IMR-90 (cell line): ENCODE measurements at regions not wholly inside any gene's neighbourhood (a gene's known extent, or its start where the extent isn't known, plus 50 kb on each side); places are given as distances from the start of the nearest gene placed in this dataset.

Source experiments
- ATAC-seq: fragments of 200-7000 bp; cut with Tn5 transposase; 2 replicates; pipeline ENCODE4 v1.9.1; 2020; ENCODE audit warnings: low read depth, mild to moderate bottlenecking, moderate library complexity
- BruUV-seq: library from RNA; stranded (reverse); fragments of 400-500 nt; replicated peaks from 2 replicates; lab custom pipeline; 2021; lab: Mats Ljungman, UMichigan
- CTCF ChIA-PET: fragments of 300-600 bp; formaldehyde crosslinking; extraction: SDS; loops from one replicate; lab custom pipeline; 2021; ENCODE audit warnings: antibody characterized with exemption; lab: Yijun Ruan, JAX
- POLR2A ChIA-PET: fragments of 300-600 bp; sonication (Branson Sonifier 250); formaldehyde crosslinking; loops from one replicate; lab custom pipeline; 2022; ENCODE audit warnings: antibody characterized with exemption; ENCODE audit not compliant: unreplicated experiment; lab: Charles Lee
- DNase-seq: peaks from one replicate; pipeline ENCODE4 v3.0.0; 2013
- H2AFZ ChIP-seq: replicated peaks from 2 replicates; pipeline ENCODE3; 2013; ENCODE audit warnings: low read length, mild to moderate bottlenecking; ENCODE audit not compliant: poor library complexity
- H2AK5ac ChIP-seq: 2 replicates; pipeline ENCODE4 v1.6.1; 2013; ENCODE audit warnings: low read depth, low read length, inconsistent platforms
- H2AK9ac ChIP-seq: replicated peaks from 2 replicates; pipeline ENCODE3; 2013; ENCODE audit warnings: mild to moderate bottlenecking, low read depth, low read length, moderate library complexity; ENCODE audit not compliant: poor library complexity
- H2BK120ac ChIP-seq: 2 replicates; pipeline ENCODE4 v1.6.1; 2013; ENCODE audit warnings: low read depth, low read length, inconsistent platforms
- H2BK15ac ChIP-seq: 3 replicates; pipeline ENCODE4 v1.6.1; 2013; ENCODE audit warnings: low read depth, low read length, inconsistent platforms
- H2BK20ac ChIP-seq: 2 replicates; pipeline ENCODE4 v1.6.1; 2013; ENCODE audit warnings: low read depth, mild to moderate bottlenecking, inconsistent platforms, low read length, moderate library complexity
- H2BK5ac ChIP-seq: 2 replicates; pipeline ENCODE4 v1.6.1; 2013; ENCODE audit warnings: mild to moderate bottlenecking, low read depth, low read length, inconsistent platforms; ENCODE audit not compliant: poor library complexity, severe bottlenecking
- H3K14ac ChIP-seq: replicated peaks from 2 replicates; pipeline ENCODE4 v1.6.1; 2013; ENCODE audit warnings: low read depth, low read length, inconsistent platforms
- H3K18ac ChIP-seq: 2 replicates; pipeline ENCODE4 v1.6.1; 2013; ENCODE audit warnings: low read depth, low read length, control low read depth
- H3K23ac ChIP-seq: 2 replicates; pipeline ENCODE4 v1.6.1; 2013; ENCODE audit warnings: low read depth, low read length, inconsistent platforms
- H3K27ac ChIP-seq: 2 replicates; pipeline ENCODE4 v1.5.1; 2013; ENCODE audit warnings: mild to moderate bottlenecking, control low read depth, low read length; ENCODE audit not compliant: insufficient read depth
- H3K27me3 ChIP-seq: 2 replicates; pipeline ENCODE4 v1.6.1; 2013; ENCODE audit warnings: low read length; ENCODE audit not compliant: control insufficient read depth, insufficient read depth
- H3K36me3 ChIP-seq: 2 replicates; pipeline ENCODE4 v1.6.1; 2013; ENCODE audit warnings: low read length, mixed read lengths; ENCODE audit not compliant: control insufficient read depth, insufficient read depth
- H3K4ac ChIP-seq: 2 replicates; pipeline ENCODE4 v1.6.1; 2013; ENCODE audit warnings: low read depth, low read length, inconsistent platforms
- H3K4me1 ChIP-seq: 2 replicates; pipeline ENCODE4 v1.6.1; 2013; ENCODE audit warnings: low read length, mixed read lengths; ENCODE audit not compliant: control insufficient read depth, insufficient read depth
- H3K4me2 ChIP-seq: 2 replicates; pipeline ENCODE4 v1.6.1; 2013; ENCODE audit warnings: low read depth, mild to moderate bottlenecking, control low read depth, low read length, moderate library complexity
- H3K4me3 ChIP-seq: 2 replicates; pipeline ENCODE4 v1.5.1; 2013; ENCODE audit warnings: low read depth, mild to moderate bottlenecking, control low read depth, low read length, moderate library complexity; ENCODE audit not compliant: insufficient read depth
- H3K56ac ChIP-seq: 2 replicates; pipeline ENCODE4 v1.6.1; 2013; ENCODE audit warnings: low read length, inconsistent platforms; ENCODE audit not compliant: insufficient read depth; ENCODE audit errors: extremely low read depth
- H3K79me1 ChIP-seq, 2 experiments: 2 replicates each; pipeline ENCODE4 v1.6.1; 2013; ENCODE audit warnings: low read length in 2 of 2, inconsistent platforms in 1 of 2, low read depth in 1 of 2
- H3K9ac ChIP-seq: 2 replicates; pipeline ENCODE4 v1.6.1; 2013; ENCODE audit warnings: low read depth, low read length, control low read depth
- H3K9me1 ChIP-seq: 2 replicates; pipeline ENCODE4 v1.6.1; 2013; ENCODE audit warnings: low read length, inconsistent platforms; ENCODE audit not compliant: insufficient read depth
- H3K9me3 ChIP-seq: 2 replicates; pipeline ENCODE4 v1.6.1; 2013; ENCODE audit warnings: low read length; ENCODE audit not compliant: control insufficient read depth, insufficient read depth
- H4K20me1 ChIP-seq: 2 replicates; pipeline ENCODE4 v1.6.1; 2013; ENCODE audit warnings: low read length, inconsistent platforms; ENCODE audit not compliant: insufficient read depth
- H4K5ac ChIP-seq: 2 replicates; pipeline ENCODE4 v1.6.1; 2013; ENCODE audit warnings: mild to moderate bottlenecking, low read depth, low read length, control low read depth
- H4K8ac ChIP-seq, 2 experiments: 2 replicates each; pipeline ENCODE4 v1.6.1; 2013; ENCODE audit warnings: low read depth in 2 of 2, low read length in 2 of 2, control low read depth in 1 of 2, inconsistent platforms in 1 of 2
- H4K91ac ChIP-seq: 2 replicates; pipeline ENCODE4 v1.6.1; 2013; ENCODE audit warnings: low read depth, low read length, inconsistent platforms; ENCODE audit not compliant: insufficient read depth
- BHLHE40 ChIP-seq: fragments of 150-350 bp; IDR thresholded peaks from 2 replicates; pipeline ENCODE4 v1.6.1; 2016; ENCODE audit warnings: mild to moderate bottlenecking, low read depth, low read length
- CEBPB ChIP-seq: IDR thresholded peaks from 2 replicates; pipeline ENCODE4 v1.6.1; 2012; ENCODE audit warnings: low read depth, low read length, improper control_type of control experiment
- CHD1 ChIP-seq: IDR thresholded peaks from 2 replicates; pipeline ENCODE4 v1.6.1; 2012; ENCODE audit warnings: low read depth, low read length, improper control_type of control experiment
- MAFK ChIP-seq: IDR thresholded peaks from 2 replicates; pipeline ENCODE4 v1.6.1; 2012; ENCODE audit warnings: low read depth, low read length, improper control_type of control experiment
- MAZ ChIP-seq: IDR thresholded peaks from 2 replicates; pipeline ENCODE4 v1.6.1; 2012; ENCODE audit warnings: low read depth, mild to moderate bottlenecking, low read length, improper control_type of control experiment, moderate library complexity, borderline replicate concordance
- MXI1 ChIP-seq: IDR thresholded peaks from 2 replicates; pipeline ENCODE4 v1.6.1; 2012; ENCODE audit warnings: low read depth, mild to moderate bottlenecking, low read length, moderate library complexity, borderline replicate concordance
- NFE2L2 ChIP-seq: fragments of 150-350 bp; IDR thresholded peaks from 2 replicates; pipeline ENCODE4 v1.6.1; 2016; ENCODE audit warnings: low read depth, mild to moderate bottlenecking, low read length
- RCOR1 ChIP-seq: IDR thresholded peaks from 2 replicates; pipeline ENCODE4 v1.6.1; 2012; ENCODE audit warnings: mild to moderate bottlenecking, low read length, improper control_type of control experiment; ENCODE audit not compliant: insufficient replicate concordance
- RFX5 ChIP-seq: IDR thresholded peaks from 2 replicates; pipeline ENCODE4 v1.8.0; 2012; ENCODE audit warnings: low read depth, mild to moderate bottlenecking, low read length, moderate library complexity
- SMC3 ChIP-seq: fragments of 150-350 bp; IDR thresholded peaks from 2 replicates; pipeline ENCODE4 v1.6.1; 2016; ENCODE audit warnings: low read depth, mild to moderate bottlenecking, antibody characterized with exemption, low read length, moderate library complexity
- WGBS, 2 experiments: methylation state at CpG; one replicate each; pipeline versions ENCODE4 v1.1.5 to v1.1.7; 2013; ENCODE audit warnings: missing lambda C conversion rate in 2 of 2; ENCODE audit not compliant: insufficient read length in 1 of 2; ENCODE audit errors: extremely low coverage in 2 of 2; 5-methylcytosine and 5-hydroxymethylcytosine counted together
- dilution Hi-C: fragments of 300-500 bp; cut with HindIII; formaldehyde crosslinking; loops from one replicate; pipeline ENCODE4 v1.14.3; 2018; ENCODE audit warnings: low sequenced_read_pairs; ENCODE audit not compliant: unreplicated experiment
- in situ Hi-C: fragments of 300-500 bp; cut with MboI; formaldehyde crosslinking; loops from 3 replicates; pipeline ENCODE4 v1.14.3; 2019; ENCODE audit warnings: low sequenced_read_pairs, inconsistent platforms, mixed read lengths
- intact Hi-C: fragments of 100-400 bp; cut with micrococcal nuclease; formaldehyde crosslinking; loops from 2 replicates; pipeline ENCODE4 v1.10.0; 2022
- TF ChIP-seq, protein P1 (sequence below): fragments of 150-350 bp; IDR thresholded peaks from 2 replicates; pipeline ENCODE4 v1.6.1; 2016; ENCODE audit warnings: low read depth, mild to moderate bottlenecking, low read length, moderate library complexity, borderline replicate concordance
- TF ChIP-seq, protein P2 (sequence below): fragments of 150-350 bp; IDR thresholded peaks from 2 replicates; pipeline ENCODE4 v1.6.1; 2017; ENCODE audit warnings: mild to moderate bottlenecking, antibody characterized with exemption, low read length, low read depth

DNA sequence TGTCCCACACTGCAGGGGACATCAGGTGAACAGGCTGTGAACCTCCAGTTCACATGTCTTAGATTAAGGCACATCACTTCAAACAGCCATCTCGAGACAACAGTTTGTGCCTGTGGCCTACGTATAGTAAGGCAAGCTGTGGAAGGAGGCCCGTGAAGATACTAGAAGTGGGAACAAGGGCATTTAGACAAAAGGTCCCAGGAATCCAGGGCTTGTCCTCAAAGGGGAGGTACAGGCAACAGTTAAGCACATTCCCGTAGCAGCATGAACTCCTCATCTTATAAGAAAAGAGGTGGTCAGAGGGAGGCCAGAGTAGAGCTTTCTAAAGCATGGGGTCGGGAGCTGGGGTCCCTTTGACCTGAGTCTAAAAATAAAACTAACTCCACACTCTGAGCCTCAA, 122.5 kb upstream of the TRPM3 start:
- Histone ChIP-seq H2AFZ (no peak overlapping the region), H3K18ac (no peak overlapping the region), H3K14ac (no peak overlapping the region), H4K8ac (no peak overlapping the region), H2BK120ac (no peak overlapping the region), H2AK9ac (no peak overlapping the region), H3K4me2 (no peak overlapping the region), H4K20me1 (no peaks in the 10 kb centered on the region), H3K4ac (no peak overlapping the region), H3K9me3 (no peaks in the 10 kb centered on the region), H3K27me3 (no peaks in the 10 kb centered on the region), H2BK15ac (no peak overlapping the region), H3K9me1 (no peaks in the 10 kb centered on the region), H3K56ac (no peak overlapping the region), H2BK20ac (no peak overlapping the region), H4K91ac (no peak overlapping the region), H3K36me3 (no peaks in the 10 kb centered on the region), H3K4me1 (no peaks in the 10 kb centered on the region), H3K27ac (no peak overlapping the region), H3K23ac (no peak overlapping the region), H3K9ac (no peak overlapping the region), H2BK5ac (no peak overlapping the region), H3K79me1 (no peaks in the 10 kb centered on the region), H2AK5ac (no peak overlapping the region), H4K5ac (no peak overlapping the region), H3K4me3 (no peak overlapping the region)
- ChIA-PET CTCF (no interaction called here), POLR2A (no interaction called here)
- in situ Hi-C loops (loop anchor here (10.0 kb wide), 1 partner anchor 329 kb away; no protein-coding TSS in a partner anchor), dilution Hi-C loops (no loop called here), intact Hi-C loops (loop anchor here (5.0 kb wide), 1 partner anchor 462 kb away; no protein-coding TSS in a partner anchor)
- DNase-seq (no peak), ATAC-seq (no peak)
- TF ChIP-seq SMC3, result no peak
- TF ChIP-seq MAFK, result no peak
- TF ChIP-seq, protein P1, sequence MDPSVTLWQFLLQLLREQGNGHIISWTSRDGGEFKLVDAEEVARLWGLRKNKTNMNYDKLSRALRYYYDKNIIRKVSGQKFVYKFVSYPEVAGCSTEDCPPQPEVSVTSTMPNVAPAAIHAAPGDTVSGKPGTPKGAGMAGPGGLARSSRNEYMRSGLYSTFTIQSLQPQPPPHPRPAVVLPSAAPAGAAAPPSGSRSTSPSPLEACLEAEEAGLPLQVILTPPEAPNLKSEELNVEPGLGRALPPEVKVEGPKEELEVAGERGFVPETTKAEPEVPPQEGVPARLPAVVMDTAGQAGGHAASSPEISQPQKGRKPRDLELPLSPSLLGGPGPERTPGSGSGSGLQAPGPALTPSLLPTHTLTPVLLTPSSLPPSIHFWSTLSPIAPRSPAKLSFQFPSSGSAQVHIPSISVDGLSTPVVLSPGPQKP, result no peak
- TF ChIP-seq CEBPB, result no peak
- TF ChIP-seq, protein P2, sequence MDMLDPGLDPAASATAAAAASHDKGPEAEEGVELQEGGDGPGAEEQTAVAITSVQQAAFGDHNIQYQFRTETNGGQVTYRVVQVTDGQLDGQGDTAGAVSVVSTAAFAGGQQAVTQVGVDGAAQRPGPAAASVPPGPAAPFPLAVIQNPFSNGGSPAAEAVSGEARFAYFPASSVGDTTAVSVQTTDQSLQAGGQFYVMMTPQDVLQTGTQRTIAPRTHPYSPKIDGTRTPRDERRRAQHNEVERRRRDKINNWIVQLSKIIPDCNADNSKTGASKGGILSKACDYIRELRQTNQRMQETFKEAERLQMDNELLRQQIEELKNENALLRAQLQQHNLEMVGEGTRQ, result no peak
- no peak for TF ChIP-seq RFX5
- no peak for TF ChIP-seq MXI1
- no peak for TF ChIP-seq NFE2L2
- no peak for TF ChIP-seq CHD1
- no peak for TF ChIP-seq BHLHE40
- no peak for TF ChIP-seq MAZ
- TF ChIP-seq RCOR1, result no peak
- WGBS, 2 experiments, result no CpG with 5 or more reads among the region's 5 CpGs
- BruUV-seq, result no TSS peak
